Neural crest cell (in vitro differentiated cells): ENCODE measurements at regions not wholly inside any gene's neighbourhood (a gene's known extent, or its start where the extent isn't known, plus 50 kb on each side); places are given as distances from the start of the nearest gene placed in this dataset.

Source experiments
- DNase-seq: peaks from one replicate; pipeline ENCODE4 v3.0.0; 2021; ENCODE audit warnings: low read depth, mixed read lengths, low spot score
- H3K27ac Mint-ChIP-seq: one replicate; pipeline ENCODE4 v1.8.0; 2021; ENCODE audit warnings: mild to moderate bottlenecking, mixed read lengths; ENCODE audit not compliant: unreplicated experiment
- H3K27me3 Mint-ChIP-seq: 2 replicates; pipeline ENCODE4 v1.8.0; 2021; ENCODE audit warnings: low read depth, mild to moderate bottlenecking, mixed read lengths
- H3K36me3 Mint-ChIP-seq: 2 replicates; pipeline ENCODE4 v1.8.0; 2021; ENCODE audit warnings: low read depth, mild to moderate bottlenecking, mixed read lengths
- H3K4me1 Mint-ChIP-seq: 2 replicates; pipeline ENCODE4 v1.8.0; 2021; ENCODE audit warnings: mixed read lengths
- H3K4me3 Mint-ChIP-seq: one replicate; pipeline ENCODE4 v1.8.0; 2021; ENCODE audit warnings: mild to moderate bottlenecking, mixed read lengths
- H3K9me3 Mint-ChIP-seq: 2 replicates; pipeline ENCODE4 v1.8.0; 2021; ENCODE audit warnings: mixed read lengths
- CTCF ChIP-seq: fragments of 200-600 bp; sonication (generic); conservative IDR thresholded peaks from 2 replicates; pipeline ENCODE4 v1.5.0; 2021; ENCODE audit warnings: antibody characterized with exemption, mild to moderate bottlenecking

- H3K4me1 Mint-ChIP-seq: peaks cover 5% of the 10 kb centered on the region
- H3K27me3 Mint-ChIP-seq: no peaks in the 10 kb centered on the region
- H3K27ac Mint-ChIP-seq: no peak overlapping the region
- DNase-seq: no peak
- no peaks in the 10 kb centered on the region for H3K9me3 Mint-ChIP-seq
- H3K36me3 Mint-ChIP-seq: no peaks in the 10 kb centered on the region
- no peak overlapping the region for H3K4me3 Mint-ChIP-seq
- TF ChIP-seq CTCF: no peak
Measured at GRCh38 chr11:96614846-96615245, 225.0 kb downstream of the JRKL start.

GRCh38 chr11:96620464-96621044 is 230.7 kb downstream of the JRKL start:
- no peak for TF ChIP-seq CTCF
- Mint-ChIP-seq H3K4me1 (peaks cover 5% of the 10 kb centered on the region), H3K27me3 (no peaks in the 10 kb centered on the region), H3K9me3 (peaks cover under 1% of the 10 kb centered on the region), H3K36me3 (no peaks in the 10 kb centered on the region), H3K27ac (no peak overlapping the region), H3K4me3 (no peak overlapping the region)
- DNase-seq: no peak

- H3K27me3 Mint-ChIP-seq: no peaks in the 10 kb centered on the region
- H3K27ac Mint-ChIP-seq: no peak overlapping the region
- no peaks in the 10 kb centered on the region for H3K36me3 Mint-ChIP-seq
- no peak for TF ChIP-seq CTCF
- no peak for DNase-seq
- peaks cover 6% of the 10 kb centered on the region for H3K9me3 Mint-ChIP-seq
- no peak overlapping the region for H3K4me3 Mint-ChIP-seq
- H3K4me1 Mint-ChIP-seq: peaks cover 5% of the 10 kb centered on the region
Measured at GRCh38 chr11:96621161-96621560, 231.3 kb downstream of the JRKL start.

- Mint-ChIP-seq H3K36me3 (no peaks in the 10 kb centered on the region), H3K9me3 (peaks cover 13% of the 10 kb centered on the region), H3K4me1 (no peaks in the 10 kb centered on the region), H3K27ac (no peak overlapping the region), H3K4me3 (no peak overlapping the region), H3K27me3 (no peaks in the 10 kb centered on the region)
- TF ChIP-seq CTCF: no peak
- DNase-seq: no peak
Measured at GRCh38 chr11:96622026-96622634, 232.3 kb downstream of the JRKL start.

- Mint-ChIP-seq H3K36me3 (no peaks in the 10 kb centered on the region), H3K27me3 (no peaks in the 10 kb centered on the region), H3K4me3 (no peak overlapping the region), H3K4me1 (no peaks in the 10 kb centered on the region), H3K9me3 (peaks cover 13% of the 10 kb centered on the region), H3K27ac (no peak overlapping the region)
- TF ChIP-seq CTCF: no peak
- no peak for DNase-seq
Measured at GRCh38 chr11:96624126-96624525, 234.3 kb downstream of the JRKL start.
